ENCODE measurements at regions not wholly inside any gene's neighbourhood (a gene's known extent, or its start where the extent isn't known, plus 50 kb on each side); places are given as distances from the start of the nearest gene placed in this dataset.
"Not testable (repeated sequence)": the region's sequence is repeated elsewhere in the genome, so short reads cannot be mapped to it uniquely, and the experiment has no call there.

DNA sequence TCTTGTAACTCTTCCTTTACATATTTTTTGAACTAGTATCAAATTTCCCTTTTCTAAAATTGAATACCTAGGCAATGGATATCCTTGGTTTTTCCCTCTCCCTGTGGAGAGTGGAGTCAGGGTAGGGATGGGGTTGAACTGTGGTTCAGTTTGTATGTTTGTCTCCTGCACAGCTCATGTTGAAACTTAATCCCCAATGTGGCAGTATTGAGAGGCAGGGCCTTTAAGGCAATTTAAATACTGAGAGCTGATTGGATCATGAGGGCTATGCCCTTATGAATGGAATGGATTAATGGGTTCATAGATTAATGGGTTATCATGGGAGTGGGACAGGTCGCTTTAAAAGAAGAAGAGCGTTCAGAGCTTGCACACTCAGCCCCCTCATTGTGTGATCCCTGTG is 127.2 kb upstream of the RGS6 start:
- H3K36me3 ChIP-seq (ENCODE audit: insufficient read depth, low read length): no peaks in the 10 kb centered on the region
- no peaks in the 10 kb centered on the region for H3K9me3 ChIP-seq (ENCODE audit: insufficient read depth, low read depth, low read length)
- no peak overlapping the region for H3K27ac ChIP-seq (ENCODE audit: low read depth, low read length)
- H3K4me3 ChIP-seq (ENCODE audit: low read length): no peak overlapping the region
- no peaks in the 10 kb centered on the region for H3K27me3 ChIP-seq (ENCODE audit: insufficient read depth, low read length)
- H3K9ac ChIP-seq (ENCODE audit: low read depth, low read length): no peak overlapping the region
- H3K4me1 ChIP-seq (ENCODE audit: insufficient read depth, low read length): peaks cover 14% of the 10 kb centered on the region
- WGBS: 85% methylated on average over 2 of the region's 2 CpGs

DNA sequence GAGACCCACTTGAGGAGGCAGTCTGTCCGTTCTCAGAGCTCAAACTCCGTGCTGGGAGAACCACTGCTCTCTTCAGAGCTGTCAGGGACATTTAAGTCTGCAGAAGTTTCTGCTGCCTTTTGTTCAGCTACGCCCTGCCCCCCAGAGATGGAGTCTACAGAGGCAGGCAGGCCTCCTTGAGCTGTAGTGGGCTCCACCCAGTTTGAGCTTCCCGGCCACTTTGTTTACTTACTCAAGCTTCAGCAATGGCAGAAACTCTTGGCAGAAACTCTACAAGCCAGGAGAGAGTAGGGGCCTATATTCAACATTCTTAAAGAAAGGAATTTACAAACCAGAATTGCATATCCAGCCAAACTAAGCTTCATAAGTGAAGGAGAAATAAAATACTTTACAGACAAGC is 125.2 kb upstream of the RGS6 start:
- not testable (repeated sequence) for H3K9me3 ChIP-seq (ENCODE audit: insufficient read depth, low read depth, low read length); H3K27me3 ChIP-seq (ENCODE audit: insufficient read depth, low read length); H3K9ac ChIP-seq (ENCODE audit: low read depth, low read length); H3K36me3 ChIP-seq (ENCODE audit: insufficient read depth, low read length); H3K4me3 ChIP-seq (ENCODE audit: low read length); H3K27ac ChIP-seq (ENCODE audit: low read depth, low read length)
- H3K4me1 ChIP-seq (ENCODE audit: insufficient read depth, low read length): peaks cover 14% of the 10 kb centered on the region
- WGBS: 54% methylated on average over 4 of the region's 4 CpGs

DNA sequence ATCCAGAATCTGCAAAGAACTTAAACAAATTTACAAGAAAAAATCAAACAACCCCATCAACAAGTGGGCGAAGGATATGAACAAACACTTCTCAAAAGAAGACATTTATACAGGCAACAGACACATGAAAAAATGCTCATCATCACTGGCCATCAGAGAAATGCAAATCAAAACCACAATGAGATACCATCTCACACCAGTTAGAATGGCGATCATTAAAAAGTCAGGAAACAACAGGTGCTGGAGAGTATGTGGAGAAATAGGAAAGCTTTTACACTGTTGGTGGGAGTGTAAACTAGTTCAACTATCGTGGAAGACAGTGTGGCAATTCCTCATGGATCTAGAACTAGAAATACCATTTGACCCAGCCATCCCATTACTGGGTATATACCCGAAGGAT is 121.4 kb upstream of the RGS6 start:
- not testable (repeated sequence) for H3K9ac ChIP-seq (ENCODE audit: low read depth, low read length); H3K36me3 ChIP-seq (ENCODE audit: insufficient read depth, low read length); H3K4me3 ChIP-seq (ENCODE audit: low read length); H3K27ac ChIP-seq (ENCODE audit: low read depth, low read length); H3K27me3 ChIP-seq (ENCODE audit: insufficient read depth, low read length); H3K4me1 ChIP-seq (ENCODE audit: insufficient read depth, low read length); H3K9me3 ChIP-seq (ENCODE audit: insufficient read depth, low read depth, low read length)
- 98% methylated on average over 4 of the region's 4 CpGs for WGBS

GRCh38 chr14:71812693-71813092 is 119.5 kb upstream of the RGS6 start:
- H3K27me3 ChIP-seq (ENCODE audit: insufficient read depth, low read length): no peaks in the 10 kb centered on the region
- no peak overlapping the region for H3K9ac ChIP-seq (ENCODE audit: low read depth, low read length)
- H3K36me3 ChIP-seq (ENCODE audit: insufficient read depth, low read length): no peaks in the 10 kb centered on the region
- H3K9me3 ChIP-seq (ENCODE audit: insufficient read depth, low read depth, low read length): no peaks in the 10 kb centered on the region
- H3K27ac ChIP-seq (ENCODE audit: low read depth, low read length): no peak overlapping the region
- 93% methylated on average over 4 of the region's 4 CpGs for WGBS
- no peaks in the 10 kb centered on the region; the same call in 1 of the 2 replicates for H3K4me1 ChIP-seq (ENCODE audit: insufficient read depth, low read length)
- H3K4me3 ChIP-seq (ENCODE audit: low read length): no peak overlapping the region

GRCh38 chr14:71815110-71815509 is 117.1 kb upstream of the RGS6 start:
- Histone ChIP-seq H3K9me3 (ENCODE audit: insufficient read depth, low read depth, low read length) (no peaks in the 10 kb centered on the region), H3K9ac (ENCODE audit: low read depth, low read length) (no peak overlapping the region), H3K27me3 (ENCODE audit: insufficient read depth, low read length) (no peaks in the 10 kb centered on the region), H3K4me1 (ENCODE audit: insufficient read depth, low read length) (no peaks in the 10 kb centered on the region; the same call in 1 of the 2 replicates), H3K27ac (ENCODE audit: low read depth, low read length) (no peak overlapping the region), H3K36me3 (ENCODE audit: insufficient read depth, low read length) (no peaks in the 10 kb centered on the region), H3K4me3 (ENCODE audit: low read length) (no peak overlapping the region)
- WGBS: 87% methylated on average over 4 of the region's 4 CpGs

GRCh38 chr14:71824816-71825215 is 107.4 kb upstream of the RGS6 start:
- no peak overlapping the region for H3K9ac ChIP-seq (ENCODE audit: low read depth, low read length)
- H3K27ac ChIP-seq (ENCODE audit: low read depth, low read length): no peak overlapping the region
- peaks cover 13% of the 10 kb centered on the region for H3K4me1 ChIP-seq (ENCODE audit: insufficient read depth, low read length)
- H3K36me3 ChIP-seq (ENCODE audit: insufficient read depth, low read length): no peaks in the 10 kb centered on the region
- WGBS: 63% methylated on average over 5 of the region's 5 CpGs
- no peaks in the 10 kb centered on the region for H3K27me3 ChIP-seq (ENCODE audit: insufficient read depth, low read length)
- H3K4me3 ChIP-seq (ENCODE audit: low read length): no peak overlapping the region
- no peaks in the 10 kb centered on the region for H3K9me3 ChIP-seq (ENCODE audit: insufficient read depth, low read depth, low read length)

- H3K36me3 ChIP-seq (ENCODE audit: insufficient read depth, low read length): no peaks in the 10 kb centered on the region
- no peaks in the 10 kb centered on the region for H3K27me3 ChIP-seq (ENCODE audit: insufficient read depth, low read length)
- no peak overlapping the region for H3K27ac ChIP-seq (ENCODE audit: low read depth, low read length)
- peaks cover 6% of the 10 kb centered on the region; the same call in 1 of the 2 replicates for H3K9me3 ChIP-seq (ENCODE audit: insufficient read depth, low read depth, low read length)
- no peak overlapping the region for H3K4me3 ChIP-seq (ENCODE audit: low read length)
- 93% methylated on average over 3 of the region's 3 CpGs for WGBS
- peaks cover 9% of the 10 kb centered on the region; the same call in 1 of the 2 replicates for H3K4me1 ChIP-seq (ENCODE audit: insufficient read depth, low read length)
- H3K9ac ChIP-seq (ENCODE audit: low read depth, low read length): no peak overlapping the region
Observed at GRCh38 chr14:71833476-71833875, 98.8 kb upstream of the RGS6 start.

- Histone ChIP-seq H3K36me3 (ENCODE audit: insufficient read depth, low read length) (no peaks in the 10 kb centered on the region), H3K4me3 (ENCODE audit: low read length) (no peak overlapping the region)
- 90% methylated on average over 3 of the region's 4 CpGs for WGBS
Observed at GRCh38 chr14:71834284-71835204, 97.7 kb upstream of the RGS6 start.

DNA sequence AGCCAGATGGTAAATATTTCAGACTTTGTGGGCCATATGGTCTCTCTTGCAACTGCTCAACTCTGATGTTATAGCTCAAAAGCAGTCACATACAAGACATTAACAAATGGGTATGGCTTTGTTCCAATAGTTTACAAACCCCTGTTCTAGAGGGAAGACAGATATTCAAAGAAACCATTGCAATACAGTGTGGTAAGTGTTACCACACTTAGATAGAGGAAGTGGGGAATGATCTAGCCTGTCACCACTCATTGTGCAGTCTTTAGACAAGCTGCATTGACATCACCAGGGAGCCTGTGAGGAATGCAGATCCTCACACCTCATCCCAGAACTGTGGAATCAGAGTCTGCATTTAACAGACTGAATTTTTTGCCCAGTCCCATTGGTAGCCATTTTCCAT is 80.0 kb upstream of the RGS6 start:
- H3K36me3 ChIP-seq (ENCODE audit: insufficient read depth, low read length): no peaks in the 10 kb centered on the region
- H3K27ac ChIP-seq (ENCODE audit: low read depth, low read length): no peak overlapping the region; the same call in 1 of the 2 replicates
- H3K9ac ChIP-seq (ENCODE audit: low read depth, low read length): no peak overlapping the region
- no peak overlapping the region for H3K4me3 ChIP-seq (ENCODE audit: low read length)
- H3K27me3 ChIP-seq (ENCODE audit: insufficient read depth, low read length): no peaks in the 10 kb centered on the region
- peaks cover 8% of the 10 kb centered on the region; the same call in 1 of the 2 replicates for H3K4me1 ChIP-seq (ENCODE audit: insufficient read depth, low read length)
- H3K9me3 ChIP-seq (ENCODE audit: insufficient read depth, low read depth, low read length): 0 out of 2 replicates have a peak, but pooled peaks cover under 1% of the 10 kb centered on the region

More at GRCh38 chr14:71834284-71835204, 97.7 kb upstream of the RGS6 start:
- no peaks in the 10 kb centered on the region for H3K27me3 ChIP-seq (ENCODE audit: insufficient read depth, low read length)
- H3K9ac ChIP-seq (ENCODE audit: low read depth, low read length): no peak overlapping the region
- H3K27ac ChIP-seq (ENCODE audit: low read depth, low read length): no peak overlapping the region
- peaks cover 9% of the 10 kb centered on the region; the same call in 1 of the 2 replicates for H3K4me1 ChIP-seq (ENCODE audit: insufficient read depth, low read length)
- peaks cover 6% of the 10 kb centered on the region; the same call in 1 of the 2 replicates for H3K9me3 ChIP-seq (ENCODE audit: insufficient read depth, low read depth, low read length)

DNA sequence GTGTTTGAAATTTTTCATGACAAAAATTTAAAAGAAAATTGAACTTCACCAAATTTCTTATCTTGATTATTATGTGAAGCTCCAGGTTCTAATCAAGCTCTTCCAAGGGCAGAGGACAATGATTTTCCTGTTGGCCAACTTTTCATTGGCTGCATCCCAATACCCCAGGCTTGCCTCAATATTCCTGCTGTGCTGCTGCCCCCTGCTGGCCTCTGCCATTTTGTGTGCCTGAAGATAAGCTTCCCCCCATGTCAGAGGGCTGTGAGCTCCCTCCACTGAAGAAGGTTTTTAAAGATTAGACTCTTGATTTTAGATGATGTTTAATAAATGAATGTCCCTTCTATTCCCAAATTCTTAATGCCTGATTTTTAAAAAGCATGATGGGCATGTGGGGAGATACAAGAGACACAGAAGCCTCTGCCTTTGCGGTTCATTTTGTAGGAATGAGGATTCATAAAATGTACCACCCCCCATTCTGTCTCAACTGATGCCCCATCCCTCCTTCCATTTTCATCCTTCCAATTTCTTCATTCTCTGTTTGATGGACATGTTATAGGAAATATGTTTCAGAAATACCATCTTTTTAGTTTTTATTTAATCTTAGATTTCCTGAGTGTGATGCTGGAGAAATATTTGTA is 76.7 kb upstream of the RGS6 start:
- no peaks in the 10 kb centered on the region for H3K27me3 ChIP-seq (ENCODE audit: insufficient read depth, low read length)
- no CpG with 5 or more reads among the region's 1 CpG for WGBS
- H3K9me3 ChIP-seq (ENCODE audit: insufficient read depth, low read depth, low read length): peaks cover 12% of the 10 kb centered on the region
- H3K27ac ChIP-seq (ENCODE audit: low read depth, low read length): no peak overlapping the region
- H3K4me1 ChIP-seq (ENCODE audit: insufficient read depth, low read length): peaks cover 3% of the 10 kb centered on the region; the same call in 1 of the 2 replicates
- no peak overlapping the region for H3K4me3 ChIP-seq (ENCODE audit: low read length)
- no peak overlapping the region for H3K9ac ChIP-seq (ENCODE audit: low read depth, low read length)
- H3K36me3 ChIP-seq (ENCODE audit: insufficient read depth, low read length): no peaks in the 10 kb centered on the region

- Histone ChIP-seq H3K4me1 (ENCODE audit: insufficient read depth, low read length) (peaks cover 3% of the 10 kb centered on the region; the same call in 1 of the 2 replicates), H3K9me3 (ENCODE audit: insufficient read depth, low read depth, low read length) (peaks cover 12% of the 10 kb centered on the region), H3K9ac (ENCODE audit: low read depth, low read length) (no peak overlapping the region), H3K36me3 (ENCODE audit: insufficient read depth, low read length) (no peaks in the 10 kb centered on the region), H3K27me3 (ENCODE audit: insufficient read depth, low read length) (no peaks in the 10 kb centered on the region), H3K27ac (ENCODE audit: low read depth, low read length) (no peak overlapping the region), H3K4me3 (ENCODE audit: low read length) (no peak overlapping the region)
- WGBS: 94% methylated on average over 9 of the region's 9 CpGs
Observed at GRCh38 chr14:71856199-71856919, 75.9 kb upstream of the RGS6 start.
